ENCODE measurements at regions not wholly inside any gene's neighbourhood (a gene's known extent, or its start where the extent isn't known, plus 50 kb on each side); places are given as distances from the start of the nearest gene placed in this dataset.

DNA sequence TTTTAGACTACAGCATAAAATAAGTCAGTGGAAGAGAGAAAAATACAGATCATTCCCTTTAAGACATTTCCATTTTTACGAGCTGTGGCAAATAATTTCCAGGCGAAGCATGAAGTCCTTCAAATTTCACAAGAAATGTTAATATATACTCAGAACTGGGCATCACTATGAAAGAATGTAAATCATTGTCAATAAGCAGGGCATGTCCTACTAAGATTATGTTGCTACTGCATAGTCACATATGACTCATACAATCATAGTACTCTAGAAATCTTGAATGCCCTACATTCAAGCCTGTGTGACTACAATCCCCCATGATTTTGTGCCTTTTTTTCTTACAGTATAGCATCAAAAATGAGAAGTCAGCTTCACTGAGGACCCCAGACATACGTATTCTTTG, 485.2 kb upstream of the FTMT start:
- no peak overlapping the region for H3K4me3 ChIP-seq
- H3K9me3 ChIP-seq = no peaks in the 10 kb centered on the region
- intact Hi-C loops (cut with DNase I; ENCODE audit: low total_unique reads) = no loop called here
- no peaks in the 10 kb centered on the region for H3K27me3 ChIP-seq
- no peak for DNase-seq (ENCODE audit: low spot score in 2 of 2)
- no peak overlapping the region for H3K27ac ChIP-seq
- no peaks in the 10 kb centered on the region for H3K36me3 ChIP-seq
- H3K4me1 ChIP-seq = no peaks in the 10 kb centered on the region
- TF ChIP-seq POLR2AphosphoS5 (IDR thresholded peaks at IDR 0.05) (no peak), POLR2A (IDR thresholded peaks at IDR 0.05) (no peak)
- TF ChIP-seq, protein P1, sequence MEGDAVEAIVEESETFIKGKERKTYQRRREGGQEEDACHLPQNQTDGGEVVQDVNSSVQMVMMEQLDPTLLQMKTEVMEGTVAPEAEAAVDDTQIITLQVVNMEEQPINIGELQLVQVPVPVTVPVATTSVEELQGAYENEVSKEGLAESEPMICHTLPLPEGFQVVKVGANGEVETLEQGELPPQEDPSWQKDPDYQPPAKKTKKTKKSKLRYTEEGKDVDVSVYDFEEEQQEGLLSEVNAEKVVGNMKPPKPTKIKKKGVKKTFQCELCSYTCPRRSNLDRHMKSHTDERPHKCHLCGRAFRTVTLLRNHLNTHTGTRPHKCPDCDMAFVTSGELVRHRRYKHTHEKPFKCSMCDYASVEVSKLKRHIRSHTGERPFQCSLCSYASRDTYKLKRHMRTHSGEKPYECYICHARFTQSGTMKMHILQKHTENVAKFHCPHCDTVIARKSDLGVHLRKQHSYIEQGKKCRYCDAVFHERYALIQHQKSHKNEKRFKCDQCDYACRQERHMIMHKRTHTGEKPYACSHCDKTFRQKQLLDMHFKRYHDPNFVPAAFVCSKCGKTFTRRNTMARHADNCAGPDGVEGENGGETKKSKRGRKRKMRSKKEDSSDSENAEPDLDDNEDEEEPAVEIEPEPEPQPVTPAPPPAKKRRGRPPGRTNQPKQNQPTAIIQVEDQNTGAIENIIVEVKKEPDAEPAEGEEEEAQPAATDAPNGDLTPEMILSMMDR (IDR thresholded peaks at IDR 0.05) = no peak

DNA sequence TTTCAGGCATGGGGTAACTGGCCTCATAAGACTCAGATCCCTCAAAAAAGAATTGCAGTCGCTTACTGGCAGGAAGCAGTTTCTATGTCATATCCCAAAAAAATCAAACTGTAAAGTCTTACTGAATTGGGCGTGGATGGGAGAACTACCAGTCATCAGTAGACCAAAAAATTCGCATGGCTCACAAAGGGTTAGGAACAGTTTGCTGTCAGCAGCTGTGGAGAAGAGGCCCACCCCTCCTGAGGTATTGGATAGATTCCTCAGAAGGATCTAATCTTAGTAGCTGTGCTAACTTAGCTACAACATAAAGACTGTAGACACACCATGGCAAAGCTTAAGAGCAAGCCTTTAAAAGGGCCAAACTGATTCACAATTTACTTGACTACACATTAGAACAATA, 478.3 kb upstream of the FTMT start:
- H3K9me3 ChIP-seq = no peaks in the 10 kb centered on the region
- TF ChIP-seq POLR2A (IDR thresholded peaks at IDR 0.05) = no peak
- TF ChIP-seq, protein P1 (IDR thresholded peaks at IDR 0.05) = no peak
- no peak for TF ChIP-seq POLR2AphosphoS5 (IDR thresholded peaks at IDR 0.05)
- intact Hi-C loops (cut with DNase I; ENCODE audit: low total_unique reads) = no loop called here

DNA sequence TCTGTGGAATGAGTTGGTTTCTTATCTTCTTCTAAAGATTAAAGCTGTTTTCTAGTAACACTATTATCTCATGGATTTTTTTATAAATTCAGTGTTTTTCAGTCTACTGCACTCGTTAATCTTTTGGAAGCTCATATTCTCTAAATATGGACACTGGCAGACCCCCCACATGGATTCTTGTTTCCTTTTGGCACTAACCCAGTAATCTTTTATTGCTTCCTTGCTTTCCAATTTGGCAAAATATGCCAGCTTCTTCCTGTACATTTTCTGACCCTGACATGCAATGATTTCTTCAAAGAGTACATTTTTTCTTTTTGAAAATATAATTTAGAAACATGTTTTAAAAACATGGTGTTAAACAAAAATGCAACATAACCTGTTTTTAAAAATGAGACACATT, 474.2 kb upstream of the FTMT start:
- Histone ChIP-seq H3K27ac (no peak overlapping the region), H3K36me3 (no peaks in the 10 kb centered on the region)
- TF ChIP-seq POLR2AphosphoS5 (IDR thresholded peaks at IDR 0.05) (no peak), POLR2A (IDR thresholded peaks at IDR 0.05) (no peak)
- TF ChIP-seq, protein P1 (IDR thresholded peaks at IDR 0.05) = no peak

More for the DNA sequence above, 478.3 kb upstream of the FTMT start:
- H3K27ac ChIP-seq = no peak overlapping the region
- H3K27me3 ChIP-seq = no peaks in the 10 kb centered on the region
- H3K36me3 ChIP-seq = no peaks in the 10 kb centered on the region
- no peak for DNase-seq (ENCODE audit: low spot score in 2 of 2)
- no peaks in the 10 kb centered on the region for H3K4me1 ChIP-seq
- no peak overlapping the region for H3K4me3 ChIP-seq

DNA sequence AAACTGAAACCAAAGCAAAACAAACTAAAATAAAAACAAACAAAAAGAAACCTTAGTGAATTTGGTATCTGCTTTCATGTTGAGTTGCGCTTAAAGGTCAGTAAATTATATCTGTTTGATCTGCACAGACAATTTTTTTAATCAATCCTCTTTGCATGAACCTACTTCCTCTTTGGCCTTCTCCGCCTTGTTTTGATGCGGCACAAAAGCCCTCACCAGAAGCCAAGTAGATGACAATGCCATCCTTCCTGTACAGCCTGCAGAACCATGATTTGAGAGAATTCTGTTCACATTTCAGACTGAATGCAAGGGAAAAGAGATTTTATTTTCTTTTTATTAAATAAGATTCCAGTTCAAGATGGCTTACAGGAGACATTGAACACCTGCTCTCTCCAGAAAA, 473.6 kb upstream of the FTMT start:
- no peak overlapping the region for H3K27ac ChIP-seq
- no peaks in the 10 kb centered on the region for H3K27me3 ChIP-seq
- no peak overlapping the region for H3K4me3 ChIP-seq
- TF ChIP-seq, protein P1 (IDR thresholded peaks at IDR 0.05) = no peak
- intact Hi-C loops (cut with DNase I; ENCODE audit: low total_unique reads) = no loop called here
- DNase-seq (ENCODE audit: low spot score in 2 of 2) = no peak
- no peaks in the 10 kb centered on the region for H3K36me3 ChIP-seq
- H3K9me3 ChIP-seq = no peaks in the 10 kb centered on the region
- no peaks in the 10 kb centered on the region for H3K4me1 ChIP-seq

More for the DNA sequence above, 474.2 kb upstream of the FTMT start:
- H3K4me3 ChIP-seq = no peak overlapping the region
- no peak for DNase-seq (ENCODE audit: low spot score in 2 of 2)
- H3K9me3 ChIP-seq = no peaks in the 10 kb centered on the region
- intact Hi-C loops (cut with DNase I; ENCODE audit: low total_unique reads) = no loop called here
- no peaks in the 10 kb centered on the region for H3K4me1 ChIP-seq
- H3K27me3 ChIP-seq = no peaks in the 10 kb centered on the region

DNA sequence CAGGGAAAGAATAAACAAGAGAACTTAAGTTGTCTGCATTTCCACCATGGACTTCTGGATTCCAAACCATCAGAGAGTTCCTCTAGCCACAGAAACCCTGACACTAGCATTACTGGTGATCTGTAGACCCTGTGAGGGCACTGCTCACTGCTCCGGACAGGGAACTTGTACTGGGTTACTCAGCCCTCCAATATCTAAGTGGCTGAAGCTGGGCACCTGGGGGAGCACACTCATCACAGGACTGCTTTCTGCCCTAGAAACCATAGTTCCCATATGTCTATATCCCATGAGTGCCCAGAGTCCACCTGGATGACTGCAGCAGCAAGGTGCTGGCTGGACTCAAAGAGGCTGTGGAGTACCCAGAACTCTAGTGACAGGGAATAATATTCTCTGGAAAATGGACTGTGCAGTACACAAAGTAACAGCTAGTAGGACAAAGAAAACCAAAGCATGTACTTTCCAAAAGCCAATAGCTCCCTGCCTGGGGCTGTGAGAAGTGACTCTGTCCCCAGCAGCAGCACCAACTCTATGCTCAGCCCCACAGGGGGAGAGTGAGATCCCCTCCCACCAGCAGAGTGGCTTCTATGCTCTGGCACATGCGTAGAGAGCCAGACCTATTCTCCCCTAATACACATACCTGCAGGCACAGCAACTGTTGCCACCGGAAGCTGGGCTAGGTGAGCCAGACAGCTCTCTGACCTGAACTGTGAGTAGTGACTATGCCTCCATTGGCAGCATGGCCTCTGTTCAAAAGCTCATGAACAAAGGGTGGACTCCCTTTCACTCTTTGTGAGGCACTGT, 472.9 kb upstream of the FTMT start:
- Histone ChIP-seq H3K4me3 (no peak overlapping the region), H3K4me1 (no peaks in the 10 kb centered on the region), H3K36me3 (no peaks in the 10 kb centered on the region), H3K27ac (no peak overlapping the region), H3K27me3 (no peaks in the 10 kb centered on the region), H3K9me3 (no peaks in the 10 kb centered on the region)
- intact Hi-C loops (cut with DNase I; ENCODE audit: low total_unique reads) = no loop called here
- TF ChIP-seq, protein P1 (IDR thresholded peaks at IDR 0.05) = no peak
- TF ChIP-seq POLR2A (IDR thresholded peaks at IDR 0.05) = no peak
- TF ChIP-seq POLR2AphosphoS5 (IDR thresholded peaks at IDR 0.05) = no peak
- no peak for DNase-seq (ENCODE audit: low spot score in 2 of 2)
